HEK293 (cell line): ENCODE measurements at regions not wholly inside any gene's neighbourhood (a gene's known extent, or its start where the extent isn't known, plus 50 kb on each side); places are given as distances from the start of the nearest gene placed in this dataset.

ENCODE experiments used
- GLI2 ChIP-seq: fragments of 450-650 bp; formaldehyde crosslinking; IDR thresholded peaks from 2 replicates; pipeline ENCODE4; 2017; ENCODE audit warnings: missing biosample characterization, missing genetic modification characterization, low read depth, borderline replicate concordance
- ZFP3 ChIP-seq: fragments of 450-650 bp; formaldehyde crosslinking; IDR thresholded peaks from 2 replicates; pipeline ENCODE4 v1.5.1; 2016; ENCODE audit warnings: low read depth, missing biosample characterization, missing genetic modification characterization
- ZNF140 ChIP-seq: fragments of 450-650 bp; formaldehyde crosslinking; IDR thresholded peaks from 2 replicates; pipeline ENCODE4 v1.5.1; 2016; ENCODE audit warnings: missing biosample characterization, missing genetic modification characterization
- ZNF248 ChIP-seq: fragments of 450-650 bp; formaldehyde crosslinking; IDR thresholded peaks from 2 replicates; pipeline ENCODE4 v1.5.1; 2017; ENCODE audit warnings: missing biosample characterization, missing genetic modification characterization
- ZNF311 ChIP-seq: fragments of 450-650 bp; formaldehyde crosslinking; IDR thresholded peaks from 2 replicates; pipeline ENCODE4 v1.5.1; 2017; ENCODE audit warnings: missing biosample characterization, missing genetic modification characterization, borderline replicate concordance
- ZNF561 ChIP-seq: fragments of 450-650 bp; IDR thresholded peaks from 2 replicates; pipeline ENCODE4 v1.5.1; 2018; ENCODE audit warnings: missing biosample characterization, missing genetic modification characterization, borderline replicate concordance
- ZNF629 ChIP-seq: fragments of 450-650 bp; formaldehyde crosslinking; IDR thresholded peaks from 2 replicates; pipeline ENCODE4 v1.5.1; 2017; ENCODE audit warnings: missing biosample characterization, missing genetic modification characterization
- ZNF776 ChIP-seq: fragments of 450-650 bp; formaldehyde crosslinking; IDR thresholded peaks from 2 replicates; pipeline ENCODE4 v1.5.0; 2017; ENCODE audit warnings: missing biosample characterization, missing genetic modification characterization, borderline replicate concordance
- ZSCAN23 ChIP-seq: fragments of 450-650 bp; formaldehyde crosslinking; IDR thresholded peaks from 2 replicates; pipeline ENCODE4 v1.5.1; 2016; ENCODE audit warnings: missing biosample characterization, missing genetic modification characterization
- TF ChIP-seq, protein P1 (sequence below): fragments of 450-650 bp; formaldehyde crosslinking; IDR thresholded peaks from 2 replicates; pipeline ENCODE4 v1.5.1; 2016; ENCODE audit warnings: missing biosample characterization, missing genetic modification characterization

DNA sequence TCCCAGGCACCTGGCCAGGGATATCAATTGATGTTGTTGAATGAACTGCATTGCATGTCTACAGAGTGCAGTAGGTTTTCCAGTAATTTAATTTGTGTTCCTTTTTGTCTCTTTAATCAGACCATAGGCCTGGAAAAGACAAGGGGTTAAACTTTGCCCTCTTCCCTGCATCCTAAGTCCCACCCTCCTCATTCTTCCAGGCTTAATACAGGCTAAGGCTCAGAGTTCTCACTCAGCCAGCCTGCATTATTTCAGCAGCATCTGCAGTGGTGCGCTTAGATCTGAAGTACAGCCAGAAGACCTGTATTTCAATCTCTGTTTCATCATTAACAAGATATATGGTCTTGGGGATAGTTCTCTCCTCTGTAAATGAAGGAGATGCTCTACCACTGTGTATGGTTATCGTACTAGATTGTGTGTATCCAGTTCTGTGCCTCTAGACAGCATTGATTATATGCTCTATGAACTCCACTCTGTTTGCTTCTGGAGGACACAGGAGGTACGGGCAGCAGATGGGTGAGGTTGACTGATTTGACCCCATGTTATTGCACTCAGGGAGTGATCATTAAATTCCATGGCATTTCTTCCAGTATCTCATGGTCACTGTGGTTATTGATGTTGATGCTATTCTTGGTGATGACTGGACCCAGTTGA lies 286.1 kb downstream of the RPS6KC1 start:
- TF ChIP-seq, protein P1, sequence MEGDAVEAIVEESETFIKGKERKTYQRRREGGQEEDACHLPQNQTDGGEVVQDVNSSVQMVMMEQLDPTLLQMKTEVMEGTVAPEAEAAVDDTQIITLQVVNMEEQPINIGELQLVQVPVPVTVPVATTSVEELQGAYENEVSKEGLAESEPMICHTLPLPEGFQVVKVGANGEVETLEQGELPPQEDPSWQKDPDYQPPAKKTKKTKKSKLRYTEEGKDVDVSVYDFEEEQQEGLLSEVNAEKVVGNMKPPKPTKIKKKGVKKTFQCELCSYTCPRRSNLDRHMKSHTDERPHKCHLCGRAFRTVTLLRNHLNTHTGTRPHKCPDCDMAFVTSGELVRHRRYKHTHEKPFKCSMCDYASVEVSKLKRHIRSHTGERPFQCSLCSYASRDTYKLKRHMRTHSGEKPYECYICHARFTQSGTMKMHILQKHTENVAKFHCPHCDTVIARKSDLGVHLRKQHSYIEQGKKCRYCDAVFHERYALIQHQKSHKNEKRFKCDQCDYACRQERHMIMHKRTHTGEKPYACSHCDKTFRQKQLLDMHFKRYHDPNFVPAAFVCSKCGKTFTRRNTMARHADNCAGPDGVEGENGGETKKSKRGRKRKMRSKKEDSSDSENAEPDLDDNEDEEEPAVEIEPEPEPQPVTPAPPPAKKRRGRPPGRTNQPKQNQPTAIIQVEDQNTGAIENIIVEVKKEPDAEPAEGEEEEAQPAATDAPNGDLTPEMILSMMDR = no peak
- TF ChIP-seq ZNF311 (tag by site-specific recombination) (no peak), ZSCAN23 (tag by site-specific recombination) (no peak), ZNF561 (tag by site-specific recombination) (no peak), ZNF776 (no peak), ZNF629 (tag by site-specific recombination) (no peak), ZNF140 (tag by site-specific recombination) (no peak), ZNF248 (tag by site-specific recombination) (no peak), ZFP3 (tag by site-specific recombination) (no peak), GLI2 (tag by site-specific recombination) (no peak)
